ENCODE measurements at regions not wholly inside any gene's neighbourhood (a gene's known extent, or its start where the extent isn't known, plus 50 kb on each side); places are given as distances from the start of the nearest gene placed in this dataset.

DNA sequence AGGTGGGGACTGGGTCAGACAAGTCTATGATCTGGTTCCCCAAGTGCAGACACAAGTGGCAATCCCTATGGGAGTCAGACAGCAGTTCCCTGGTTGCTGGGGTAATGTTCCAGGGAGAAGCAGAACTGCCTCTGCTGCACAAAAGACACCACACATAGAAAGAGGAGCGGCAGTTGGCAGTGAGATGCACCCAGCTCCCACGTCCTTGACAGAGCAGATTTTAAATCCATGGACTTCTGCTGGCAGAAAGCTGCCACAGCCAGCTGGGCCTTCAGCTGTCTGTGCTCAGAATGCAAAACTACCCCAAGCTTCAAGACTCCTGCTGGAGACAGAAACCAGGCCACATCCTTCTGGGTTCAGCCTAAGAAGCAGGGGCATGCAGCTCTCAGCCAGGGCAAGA is 147.2 kb downstream of the ETAA1 start:
- TF ChIP-seq PPARA (CRISPR knock-in tag; IDR thresholded peaks at IDR 0.05; ENCODE audit: borderline replicate concordance) (no peak), RARB (CRISPR knock-in tag; IDR thresholded peaks at IDR 0.05) (no peak), CREB5 (CRISPR knock-in tag; IDR thresholded peaks at IDR 0.05; ENCODE audit: low read depth) (no peak)
